Common myeloid progenitor, CD34-positive (primary cell): ENCODE measurements at regions not wholly inside any gene's neighbourhood (a gene's known extent, or its start where the extent isn't known, plus 50 kb on each side); places are given as distances from the start of the nearest gene placed in this dataset.

Experiments
- CTCF ChIA-PET: fragments of 350-600 bp; sonication (Branson Sonifier 250); formaldehyde crosslinking; loops from one replicate; lab custom pipeline; 2021; ENCODE audit warnings: antibody characterized with exemption; lab: Charles Lee
- POLR2A ChIA-PET: fragments of 350-600 bp; sonication (Branson Sonifier 250); formaldehyde crosslinking; loops from one replicate; lab custom pipeline; 2021; ENCODE audit warnings: antibody characterized with exemption; lab: Charles Lee
- DNase-seq, 3 donors: peaks; one replicate each; pipeline versions ENCODE4 v3.0.0 to v3.0.0-alpha.2; 2013
- H3K27ac ChIP-seq, 2 experiments: 1 replicate in 1 of 2; 2 replicates in 1 of 2; pipeline ENCODE4 v1.7.0; 2013; ENCODE audit warnings: inconsistent platforms in 2 of 2, low read length in 2 of 2, mild to moderate bottlenecking in 2 of 2, low read depth in 1 of 2, moderate library complexity in 1 of 2; ENCODE audit not compliant: severe bottlenecking in 2 of 2, insufficient read depth in 1 of 2, poor library complexity in 1 of 2
- H3K27me3 ChIP-seq, 5 experiments: replicated peaks in 2 of 5; 1 replicate in 3 of 5; 2 replicates in 2 of 5; pipeline versions ENCODE4 v1.6.1 to v1.7.0; 2013; ENCODE audit warnings: low read length in 4 of 5, mild to moderate bottlenecking in 2 of 5, moderate library complexity in 2 of 5, inconsistent platforms in 1 of 5; ENCODE audit not compliant: insufficient read depth in 5 of 5, control insufficient read depth in 4 of 5
- H3K36me3 ChIP-seq, 4 experiments: 1 replicate in 2 of 4; 2 replicates in 2 of 4; pipeline versions ENCODE4 v1.6.1 to v1.7.0; 2013; ENCODE audit warnings: low read length in 3 of 4, control low read depth in 1 of 4, mild to moderate bottlenecking in 1 of 4; ENCODE audit not compliant: control insufficient read depth in 4 of 4, insufficient read depth in 4 of 4
- H3K4me1 ChIP-seq, 4 experiments: 1 replicate in 3 of 4; 2 replicates in 1 of 4; pipeline versions ENCODE4 v1.6.1 to v1.7.1; 2013; ENCODE audit warnings: low read length in 3 of 4, mild to moderate bottlenecking in 3 of 4, control low read depth in 1 of 4, inconsistent platforms in 1 of 4, moderate library complexity in 1 of 4; ENCODE audit not compliant: control insufficient read depth in 4 of 4, insufficient read depth in 4 of 4; ENCODE audit errors: control extremely low read depth in 1 of 4
- H3K4me3 ChIP-seq, 7 experiments: 1 replicate in 4 of 7; 2 replicates in 3 of 7; pipeline versions ENCODE4 v1.5.1 to v1.7.0; 2013; ENCODE audit warnings: mild to moderate bottlenecking in 7 of 7, low read length in 6 of 7, moderate library complexity in 6 of 7, inconsistent platforms in 2 of 7, low read depth in 2 of 7, control low read depth in 1 of 7; ENCODE audit not compliant: insufficient read depth in 4 of 7, control insufficient read depth in 1 of 7; ENCODE audit errors: extremely low read depth in 1 of 7
- H3K9me3 ChIP-seq, 5 experiments: 1 replicate in 4 of 5; 2 replicates in 1 of 5; pipeline versions ENCODE4 v1.6.1 to v1.7.1; 2013; ENCODE audit warnings: low read length in 4 of 5, mild to moderate bottlenecking in 2 of 5, inconsistent platforms in 1 of 5, low read depth in 1 of 5, moderate library complexity in 1 of 5; ENCODE audit not compliant: control insufficient read depth in 4 of 5, insufficient read depth in 2 of 5; ENCODE audit errors: control extremely low read depth in 1 of 5
- WGBS: methylation state at CpG from one replicate; pipeline ENCODE4 v1.1.5; 2013; ENCODE audit not compliant: insufficient coverage; 5-methylcytosine and 5-hydroxymethylcytosine counted together

- Histone ChIP-seq H3K9me3 (peaks cover 0 to 4% (median 0%) of the 10 kb centered on the region in 5 experiments), H3K27me3 (no peaks in the 10 kb centered on the region), H3K4me3 (no peak overlapping the region), H3K4me1 (peaks cover 0 to 6% (median 3%) of the 10 kb centered on the region in 4 experiments), H3K27ac (no peak overlapping the region), H3K36me3 (no peaks in the 10 kb centered on the region)
- 100% methylated on average over 1 of the region's 3 CpGs for WGBS
- POLR2A ChIA-PET = no interaction called here
- CTCF ChIA-PET = interaction anchor here (1.4 kb wide), 1 partner anchor 28 kb away, joined by 5 read pairs; no protein-coding TSS in a partner anchor
- no peak for DNase-seq
These were observed 87.3 kb upstream of the SNRK start for GRCh38 chr3:43198791-43199644.

GRCh38 chr3:43198301-43198700, 88.0 kb upstream of the SNRK start:
- no peak for DNase-seq
- POLR2A ChIA-PET = no interaction called here
- peaks cover 0 to 4% (median 0%) of the 10 kb centered on the region in 5 experiments for H3K9me3 ChIP-seq
- H3K36me3 ChIP-seq = no peaks in the 10 kb centered on the region
- H3K27me3 ChIP-seq = no peaks in the 10 kb centered on the region
- H3K27ac ChIP-seq = no peak overlapping the region
- CTCF ChIA-PET = interaction anchor here (1.4 kb wide), 1 partner anchor 27 kb away, joined by 5 read pairs; no protein-coding TSS in a partner anchor
- no peak overlapping the region for H3K4me3 ChIP-seq
- WGBS = 92% methylated on average over 3 of the region's 3 CpGs
- H3K4me1 ChIP-seq = peaks cover 0 to 6% (median 3%) of the 10 kb centered on the region in 4 experiments

- Histone ChIP-seq H3K4me3 (no peak overlapping the region), H3K9me3 (peaks cover 0 to 4% (median 0%) of the 10 kb centered on the region in 5 experiments), H3K27ac (no peak overlapping the region), H3K27me3 (no peaks in the 10 kb centered on the region), H3K36me3 (no peaks in the 10 kb centered on the region), H3K4me1 (peaks cover 0 to 6% (median 3%) of the 10 kb centered on the region in 4 experiments)
- WGBS = 80% methylated on average over 1 of the region's 1 CpG
- POLR2A ChIA-PET = interaction anchor here (0.6 kb wide), 1 partner anchor 448 kb away, joined by 4 read pairs; no protein-coding TSS in a partner anchor
- CTCF ChIA-PET = no interaction called here
- DNase-seq = no peak
These were observed 89.2 kb upstream of the SNRK start for GRCh38 chr3:43197181-43197580.

DNA sequence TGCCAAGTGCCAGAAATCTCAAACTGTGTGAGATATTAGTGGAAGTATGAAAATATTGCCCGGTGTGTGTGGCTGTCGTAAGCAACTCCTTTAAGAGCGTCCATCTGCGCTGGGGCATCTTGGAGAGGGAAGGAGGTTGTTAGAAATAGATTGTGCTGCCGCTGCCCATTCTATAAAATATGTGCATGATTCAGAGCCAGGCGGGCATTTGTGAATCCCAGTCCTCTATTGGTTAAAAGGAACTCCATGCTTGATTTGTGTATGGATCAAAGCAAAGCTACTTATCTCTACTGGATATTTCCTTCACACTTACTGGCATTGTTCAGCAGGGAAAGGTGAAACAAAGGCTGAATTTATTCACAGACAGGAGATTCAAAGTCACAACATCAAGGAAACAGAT, 89.6 kb upstream of the SNRK start:
- POLR2A ChIA-PET = no interaction called here
- H3K27ac ChIP-seq = no peak overlapping the region
- peaks cover 0 to 6% (median 3%) of the 10 kb centered on the region in 4 experiments for H3K4me1 ChIP-seq
- H3K4me3 ChIP-seq = no peak overlapping the region
- DNase-seq = no peak
- H3K27me3 ChIP-seq = no peaks in the 10 kb centered on the region
- H3K9me3 ChIP-seq = peaks cover 0 to 4% (median 0%) of the 10 kb centered on the region in 5 experiments
- 96% methylated on average over 4 of the region's 6 CpGs for WGBS
- CTCF ChIA-PET = interaction anchor here (1.3 kb wide), 1 partner anchor 12 kb away, joined by 3 read pairs; no protein-coding TSS in a partner anchor
- H3K36me3 ChIP-seq = no peaks in the 10 kb centered on the region

- no peak overlapping the region for H3K4me3 ChIP-seq
- no peaks in the 10 kb centered on the region for H3K36me3 ChIP-seq
- WGBS = 100% methylated on average over 3 of the region's 4 CpGs
- peaks cover 0 to 6% (median 3%) of the 10 kb centered on the region in 4 experiments for H3K4me1 ChIP-seq
- H3K27me3 ChIP-seq = no peaks in the 10 kb centered on the region
- no peak overlapping the region for H3K27ac ChIP-seq
- CTCF ChIA-PET = interaction anchor here (1.4 kb wide), 1 partner anchor 14 kb away, joined by 4 read pairs; no protein-coding TSS in a partner anchor
- DNase-seq = no peak
- POLR2A ChIA-PET = no interaction called here
- H3K9me3 ChIP-seq = peaks cover 0 to 4% (median 0%) of the 10 kb centered on the region in 5 experiments
These were observed 89.2 kb upstream of the POMGNT2 start for GRCh38 chr3:43195115-43195498.

DNA sequence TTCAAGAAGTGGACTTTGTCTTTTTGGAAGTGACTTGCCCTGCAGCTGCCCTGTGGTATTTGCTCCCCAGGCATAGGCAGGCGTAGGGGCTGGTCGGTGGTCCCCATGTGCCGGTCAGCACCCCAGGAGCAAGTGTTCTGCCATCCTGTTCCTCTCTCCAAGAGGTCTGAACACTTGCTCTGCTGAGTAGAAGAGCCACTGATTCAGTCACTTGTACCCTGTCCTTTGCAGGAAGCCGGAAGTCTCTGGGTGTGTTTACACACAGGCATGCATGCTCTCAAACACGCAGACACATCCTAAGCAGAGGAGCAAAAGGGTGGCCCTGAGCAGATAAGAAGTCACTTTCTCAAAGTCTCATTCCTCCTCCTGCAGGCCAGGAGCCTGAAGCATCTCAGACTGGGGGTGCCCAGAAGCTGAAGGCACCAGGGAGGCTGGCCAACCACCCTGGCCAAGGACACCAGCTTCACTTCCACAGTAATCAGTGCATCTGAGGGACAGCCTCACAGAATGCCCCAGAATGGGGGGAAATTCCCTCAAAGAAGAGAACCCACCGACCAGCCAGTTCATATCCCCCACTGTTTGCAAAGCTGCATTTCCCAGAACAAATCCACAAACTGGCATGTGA, 88.7 kb upstream of the POMGNT2 start:
- 85% methylated on average over 5 of the region's 6 CpGs for WGBS
- CTCF ChIA-PET = interaction anchor here (1.4 kb wide), 1 partner anchor 15 kb away, joined by 4 read pairs; no protein-coding TSS in a partner anchor
- no peak overlapping the region for H3K27ac ChIP-seq

More for the DNA sequence above, 88.7 kb upstream of the POMGNT2 start:
- no peak overlapping the region for H3K4me3 ChIP-seq
- peak in 2 of 3 donors; percentile 13 to 26 for DNase-seq
- H3K27me3 ChIP-seq = no peaks in the 10 kb centered on the region
- H3K4me1 ChIP-seq = peaks cover 0 to 6% (median 3%) of the 10 kb centered on the region in 4 experiments
- H3K9me3 ChIP-seq = peaks cover 0 to 4% (median 0%) of the 10 kb centered on the region in 5 experiments
- no peaks in the 10 kb centered on the region for H3K36me3 ChIP-seq
- POLR2A ChIA-PET = no interaction called here
